Kidney (tissue), 13 donors: ENCODE measurements at regions not wholly inside any gene's neighbourhood (a gene's known extent, or its start where the extent isn't known, plus 50 kb on each side); places are given as distances from the start of the nearest gene placed in this dataset.

ENCODE experiments used
- DNase-seq, 5 donors: peaks; one replicate each; pipeline ENCODE4 v3.0.0-alpha.2; 2013 to 2020
- FAIRE-seq: peaks from 2 replicates; lab custom pipeline; 2012; peaks lifted over from hg19 to GRCh38; lab: Jason Lieb, UNC
- H3K27ac ChIP-seq, 2 donors: one replicate each; pipeline ENCODE4 v1.7.0; 2013; ENCODE audit warnings: low read depth in 2 of 2, low read length in 2 of 2, inconsistent platforms in 1 of 2
- H3K27me3 ChIP-seq: one replicate; pipeline ENCODE4 v1.7.1; 2013; ENCODE audit warnings: low read length, inconsistent platforms; ENCODE audit not compliant: control insufficient read depth, insufficient read depth
- H3K36me3 ChIP-seq, 3 donors: one replicate each; pipeline versions ENCODE4 v1.7.0 to v1.7.1; 2013; ENCODE audit warnings: low read length in 3 of 3, control low read depth in 1 of 3, inconsistent platforms in 1 of 3; ENCODE audit not compliant: insufficient read depth in 3 of 3, control insufficient read depth in 2 of 3
- H3K4me1 ChIP-seq, 3 donors: one replicate each; pipeline versions ENCODE4 v1.7.0 to v1.7.1; 2013; ENCODE audit warnings: low read length in 3 of 3, inconsistent platforms in 1 of 3, low read depth in 1 of 3; ENCODE audit not compliant: control insufficient read depth in 2 of 3, insufficient read depth in 2 of 3
- H3K4me3 ChIP-seq, 3 donors: one replicate each; pipeline versions ENCODE4 v1.7.0 to v1.8.1; 2013; ENCODE audit warnings: low read length in 3 of 3, control low read depth in 1 of 3, inconsistent platforms in 1 of 3
- H3K9ac ChIP-seq, 3 donors: one replicate each; pipeline versions ENCODE4 v1.7.0 to v1.7.1; 2013; ENCODE audit warnings: low read length in 3 of 3, control low read depth in 1 of 3, inconsistent platforms in 1 of 3
- H3K9me3 ChIP-seq, 3 donors: one replicate each; pipeline versions ENCODE4 v1.7.0 to v1.7.1; 2013; ENCODE audit warnings: low read length in 3 of 3, control low read depth in 1 of 3, inconsistent platforms in 1 of 3; ENCODE audit not compliant: control insufficient read depth in 2 of 3, insufficient read depth in 1 of 3
- intact Hi-C: fragments of 100-400 bp; cut with DNase I; formaldehyde crosslinking; loops from one replicate; pipeline ENCODE4 v1.11.1; 2022
- TF ChIP-seq, protein P1 (sequence below): IDR thresholded peaks from 3 replicates; pipeline ENCODE4 v1.5.1; 2012; ENCODE audit warnings: mild to moderate bottlenecking, moderate library complexity, borderline replicate concordance; ENCODE audit not compliant: insufficient read depth; ENCODE audit errors: extremely low read depth
- donor health status: control.
- donor health status: control.
- donor health status: control.
- donor health status: control.
- donor health status: control.
- donor health status: DM: yes; HTN: yes; CAD: no.
- donor health status: Normal renal cell carcinoma (clear cell type).

DNA sequence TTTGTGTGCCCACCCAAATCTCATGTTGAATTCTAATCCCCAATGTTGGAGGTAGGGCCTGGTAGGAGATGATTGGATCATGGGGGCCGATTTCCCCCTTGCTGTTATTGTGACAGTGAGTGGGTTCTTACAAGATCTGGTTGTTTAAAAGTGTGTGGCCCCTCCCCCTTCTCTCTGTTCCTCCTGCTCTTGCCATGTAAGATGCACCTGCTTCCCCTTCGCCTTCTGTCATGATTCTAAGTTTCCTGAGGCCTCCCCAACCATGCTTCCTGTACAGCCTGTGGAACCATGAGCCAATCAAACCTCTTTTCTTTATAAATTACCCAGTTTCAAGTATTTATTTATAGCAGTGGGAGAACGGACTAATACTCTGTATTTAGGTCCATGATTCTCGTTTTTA lies 588.1 kb downstream of the DCDC2C start:
- Histone ChIP-seq H3K4me3 (no peak overlapping the region), H3K9ac (no peak overlapping the region), H3K4me1 (no peaks in the 10 kb centered on the region), H3K27ac (no peak overlapping the region), H3K36me3 (no peaks in the 10 kb centered on the region), H3K9me3 (no peaks in the 10 kb centered on the region), H3K27me3 (no peaks in the 10 kb centered on the region)
- TF ChIP-seq, protein P1, sequence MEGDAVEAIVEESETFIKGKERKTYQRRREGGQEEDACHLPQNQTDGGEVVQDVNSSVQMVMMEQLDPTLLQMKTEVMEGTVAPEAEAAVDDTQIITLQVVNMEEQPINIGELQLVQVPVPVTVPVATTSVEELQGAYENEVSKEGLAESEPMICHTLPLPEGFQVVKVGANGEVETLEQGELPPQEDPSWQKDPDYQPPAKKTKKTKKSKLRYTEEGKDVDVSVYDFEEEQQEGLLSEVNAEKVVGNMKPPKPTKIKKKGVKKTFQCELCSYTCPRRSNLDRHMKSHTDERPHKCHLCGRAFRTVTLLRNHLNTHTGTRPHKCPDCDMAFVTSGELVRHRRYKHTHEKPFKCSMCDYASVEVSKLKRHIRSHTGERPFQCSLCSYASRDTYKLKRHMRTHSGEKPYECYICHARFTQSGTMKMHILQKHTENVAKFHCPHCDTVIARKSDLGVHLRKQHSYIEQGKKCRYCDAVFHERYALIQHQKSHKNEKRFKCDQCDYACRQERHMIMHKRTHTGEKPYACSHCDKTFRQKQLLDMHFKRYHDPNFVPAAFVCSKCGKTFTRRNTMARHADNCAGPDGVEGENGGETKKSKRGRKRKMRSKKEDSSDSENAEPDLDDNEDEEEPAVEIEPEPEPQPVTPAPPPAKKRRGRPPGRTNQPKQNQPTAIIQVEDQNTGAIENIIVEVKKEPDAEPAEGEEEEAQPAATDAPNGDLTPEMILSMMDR = no peak
- no peak for DNase-seq
- FAIRE-seq = no peak
- intact Hi-C loops = no loop called here

DNA sequence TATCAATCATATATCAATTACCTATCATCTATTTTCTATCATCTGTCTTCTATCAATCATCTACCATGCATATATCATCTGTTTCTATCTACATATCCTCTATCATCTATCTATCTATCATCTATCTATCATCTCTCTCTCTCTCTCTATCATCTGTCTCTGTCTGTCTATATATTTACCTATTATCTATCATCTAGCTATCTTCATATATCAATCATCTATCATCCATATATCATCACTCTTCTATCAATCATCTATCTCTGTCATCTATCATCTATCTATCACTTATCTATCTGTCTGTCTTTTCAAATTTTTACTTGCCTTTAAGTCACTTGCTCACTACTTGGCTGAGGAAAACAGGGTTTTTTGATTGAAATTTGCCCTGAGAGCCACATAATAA lies 592.3 kb downstream of the DCDC2C start:
- no peak overlapping the region for H3K4me3 ChIP-seq
- no peaks in the 10 kb centered on the region for H3K36me3 ChIP-seq
- H3K4me1 ChIP-seq = no peaks in the 10 kb centered on the region
- no peaks in the 10 kb centered on the region for H3K9me3 ChIP-seq
- no peaks in the 10 kb centered on the region for H3K27me3 ChIP-seq
- H3K9ac ChIP-seq = no peak overlapping the region
- H3K27ac ChIP-seq = no peak overlapping the region
- intact Hi-C loops = no loop called here
- no peak for DNase-seq
- no peak for FAIRE-seq
- TF ChIP-seq, protein P1 = no peak

DNA sequence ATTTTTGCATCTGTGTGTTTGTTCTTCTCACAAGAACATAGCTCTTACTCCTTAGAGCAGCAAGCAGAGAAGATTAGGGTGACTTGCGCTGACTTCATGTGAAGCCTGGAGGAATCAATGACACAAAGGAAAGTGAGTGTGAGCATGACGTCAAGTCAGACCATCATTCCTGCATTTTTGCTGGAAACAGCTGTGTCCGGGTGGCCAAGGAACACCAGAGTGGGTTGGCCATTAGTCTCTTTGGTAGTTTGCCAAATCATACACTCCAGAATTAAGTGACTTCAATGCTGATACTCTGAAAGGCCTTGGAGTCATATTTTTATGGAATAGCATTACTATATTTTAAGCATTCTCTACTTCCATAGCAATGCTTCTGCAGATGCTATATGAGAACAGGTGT lies 597.2 kb downstream of the DCDC2C start:
- DNase-seq = no peak
- no peak overlapping the region for H3K27ac ChIP-seq
- no peaks in the 10 kb centered on the region for H3K4me1 ChIP-seq
- no peaks in the 10 kb centered on the region for H3K27me3 ChIP-seq
- no peaks in the 10 kb centered on the region for H3K36me3 ChIP-seq
- intact Hi-C loops = no loop called here
- no peak for FAIRE-seq
- TF ChIP-seq, protein P1 = no peak
- no peak overlapping the region for H3K9ac ChIP-seq
- H3K4me3 ChIP-seq = no peak overlapping the region
- H3K9me3 ChIP-seq = no peaks in the 10 kb centered on the region

DNA sequence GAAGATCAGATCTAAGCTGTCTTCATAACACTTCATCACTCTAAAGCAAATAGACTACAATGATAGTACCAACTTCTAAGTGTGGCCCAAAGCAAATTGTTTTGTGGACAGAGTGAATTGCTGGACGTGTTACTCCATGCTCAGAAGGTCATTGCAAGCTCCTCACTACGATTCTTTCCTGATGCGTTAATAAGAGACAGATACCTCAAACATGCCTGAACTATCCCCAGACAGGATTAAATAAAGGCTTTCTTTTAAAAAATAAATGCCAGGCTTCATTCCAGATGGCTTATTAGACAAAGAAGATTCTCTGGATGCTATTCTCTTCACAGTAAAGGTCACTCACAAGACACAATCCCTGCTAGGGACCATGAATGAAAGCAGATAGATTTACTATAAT lies 621.2 kb downstream of the DCDC2C start:
- no peaks in the 10 kb centered on the region for H3K4me1 ChIP-seq
- H3K4me3 ChIP-seq = no peak overlapping the region
- no peak for FAIRE-seq
- no peak overlapping the region for H3K9ac ChIP-seq
- no peaks in the 10 kb centered on the region for H3K36me3 ChIP-seq
- no peak overlapping the region for H3K27ac ChIP-seq
- TF ChIP-seq, protein P1 = no peak
- DNase-seq = no peak
- no peaks in the 10 kb centered on the region for H3K9me3 ChIP-seq
- intact Hi-C loops = no loop called here
- H3K27me3 ChIP-seq = no peaks in the 10 kb centered on the region
